ENCODE measurements at regions not wholly inside any gene's neighbourhood (a gene's known extent, or its start where the extent isn't known, plus 50 kb on each side); places are given as distances from the start of the nearest gene placed in this dataset.

- TF ChIP-seq POLR2A (IDR thresholded peaks at IDR 0.05) (no peak), CTCF (IDR thresholded peaks at IDR 0.05) (no peak)
Measured at GRCh38 chr14:56046996-56047395, 71.2 kb upstream of the PELI2 start.
